ENCODE measurements at regions not wholly inside any gene's neighbourhood (a gene's known extent, or its start where the extent isn't known, plus 50 kb on each side); places are given as distances from the start of the nearest gene placed in this dataset.

DNA sequence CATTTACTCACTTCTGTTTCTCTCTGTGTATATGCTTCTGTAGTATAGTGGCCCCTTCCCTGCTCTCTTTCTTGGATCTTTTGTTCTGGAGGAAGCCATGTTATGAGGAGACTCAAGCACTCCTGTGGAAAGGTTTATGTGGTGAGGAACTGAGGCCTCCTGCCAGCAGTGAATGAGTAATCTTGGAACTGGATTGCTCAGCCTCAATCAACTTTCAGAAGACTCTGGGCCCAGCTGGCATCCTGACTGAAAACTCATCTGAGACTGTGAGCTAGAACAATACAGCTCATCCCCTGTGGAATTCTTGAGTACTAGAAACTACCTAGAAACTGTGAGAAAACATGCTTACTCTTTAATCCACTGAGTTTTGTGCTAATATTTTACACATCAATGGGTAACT lies 133.1 kb upstream of the ZKSCAN2 start:
- Histone ChIP-seq H3K27ac (no peak overlapping the region), H3K9ac (no peak overlapping the region), H3K36me3 (ENCODE audit: control insufficient read depth, insufficient read depth, low read length) (no peaks in the 10 kb centered on the region), H3K4me3 (ENCODE audit: low read depth, low read length) (no peak overlapping the region), H3K4me1 (no peaks in the 10 kb centered on the region), H3K4me2 (ENCODE audit: low read length) (no peak overlapping the region), H3K27me3 (ENCODE audit: control insufficient read depth, insufficient read depth, low read length) (no peaks in the 10 kb centered on the region), H3K79me2 (no peaks in the 10 kb centered on the region), H3K9me3 (ENCODE audit: control insufficient read depth, low read length) (no peaks in the 10 kb centered on the region), H2AFZ (no peak overlapping the region)
- TF ChIP-seq CTCF (IDR thresholded peaks at IDR 0.05): no peak

DNA sequence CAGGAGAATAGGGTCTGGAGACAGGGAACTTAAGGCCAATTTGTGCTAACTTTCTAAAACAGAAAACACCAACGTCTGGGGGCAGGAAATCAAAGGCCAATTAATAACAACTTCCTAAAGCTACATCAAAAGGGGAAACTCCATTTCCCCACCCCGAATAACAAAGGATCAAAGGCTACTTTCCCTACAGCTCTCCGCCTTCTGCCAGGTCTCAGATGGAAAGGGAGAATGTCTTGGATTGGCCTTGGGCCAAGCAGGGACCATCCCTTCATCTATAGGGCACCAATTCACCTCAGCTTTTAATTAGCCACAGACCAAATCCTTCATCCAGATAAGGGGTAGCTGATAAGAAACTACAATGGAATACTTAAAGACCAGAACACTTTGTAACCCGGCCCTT lies 116.9 kb upstream of the ZKSCAN2 start:
- no peaks in the 10 kb centered on the region for H3K79me2 ChIP-seq
- no peak overlapping the region for H3K9ac ChIP-seq
- H3K27ac ChIP-seq: no peak overlapping the region
- H3K4me3 ChIP-seq (ENCODE audit: low read depth, low read length): no peak overlapping the region
- no peaks in the 10 kb centered on the region for H3K4me1 ChIP-seq
- H3K36me3 ChIP-seq (ENCODE audit: control insufficient read depth, insufficient read depth, low read length): no peaks in the 10 kb centered on the region
- no peak overlapping the region for H3K4me2 ChIP-seq (ENCODE audit: low read length)
- no peaks in the 10 kb centered on the region for H3K27me3 ChIP-seq (ENCODE audit: control insufficient read depth, insufficient read depth, low read length)
- no peak for TF ChIP-seq CTCF (IDR thresholded peaks at IDR 0.05)
- H3K9me3 ChIP-seq (ENCODE audit: control insufficient read depth, low read length): no peaks in the 10 kb centered on the region
- H2AFZ ChIP-seq: no peak overlapping the region

DNA sequence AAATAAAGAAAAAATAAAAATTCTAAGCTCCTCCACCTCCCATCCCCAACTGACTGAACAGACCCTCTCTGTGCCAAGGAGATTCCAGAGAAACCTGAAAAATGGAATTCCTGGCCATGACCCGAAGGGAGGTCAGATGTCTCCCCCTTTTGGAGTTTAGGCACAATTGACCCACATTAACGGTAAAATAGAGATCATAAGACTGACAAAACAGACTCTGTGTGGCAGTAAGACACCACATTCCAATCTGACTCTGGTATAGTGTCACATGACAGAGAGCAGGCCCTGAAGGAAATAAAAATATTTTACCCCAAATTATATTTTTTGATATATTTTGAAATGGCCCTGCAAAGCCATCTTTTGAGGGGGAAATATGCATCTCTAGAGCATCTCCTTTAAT lies 115.1 kb upstream of the ZKSCAN2 start:
- Histone ChIP-seq H3K9ac (no peak overlapping the region), H3K27ac (no peak overlapping the region), H3K4me1 (no peaks in the 10 kb centered on the region), H2AFZ (no peak overlapping the region), H3K4me2 (ENCODE audit: low read length) (no peak overlapping the region), H3K9me3 (ENCODE audit: control insufficient read depth, low read length) (no peaks in the 10 kb centered on the region), H3K79me2 (no peaks in the 10 kb centered on the region), H3K27me3 (ENCODE audit: control insufficient read depth, insufficient read depth, low read length) (no peaks in the 10 kb centered on the region), H3K36me3 (ENCODE audit: control insufficient read depth, insufficient read depth, low read length) (no peaks in the 10 kb centered on the region), H3K4me3 (ENCODE audit: low read depth, low read length) (no peak overlapping the region)
- peak; percentile 14 for TF ChIP-seq CTCF (IDR thresholded peaks at IDR 0.05)

DNA sequence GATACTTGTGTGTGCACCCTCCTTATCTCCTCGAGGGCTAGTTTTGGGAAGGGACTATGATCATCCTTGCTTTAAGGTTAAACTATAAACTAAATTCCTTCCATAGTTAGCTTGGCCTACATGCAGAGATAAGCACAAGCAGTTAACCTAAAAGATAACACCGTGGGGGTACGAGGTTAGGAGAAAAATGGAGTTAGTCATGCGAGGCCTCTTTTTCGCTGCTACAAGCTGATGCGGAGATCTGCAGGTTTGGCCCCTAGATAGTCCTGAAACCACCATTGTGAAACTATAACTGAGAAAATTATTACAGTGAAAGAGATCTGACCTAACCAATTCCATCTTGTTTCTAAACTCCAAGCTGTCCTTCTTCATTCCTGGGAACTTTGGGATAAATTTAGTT lies 113.7 kb upstream of the ZKSCAN2 start:
- no peaks in the 10 kb centered on the region for H3K79me2 ChIP-seq
- no peaks in the 10 kb centered on the region for H3K36me3 ChIP-seq (ENCODE audit: control insufficient read depth, insufficient read depth, low read length)
- H3K27ac ChIP-seq: no peak overlapping the region
- no peak for TF ChIP-seq CTCF (IDR thresholded peaks at IDR 0.05)
- H3K4me2 ChIP-seq (ENCODE audit: low read length): no peak overlapping the region
- no peak overlapping the region for H3K9ac ChIP-seq
- H3K4me1 ChIP-seq: no peaks in the 10 kb centered on the region
- no peak overlapping the region for H3K4me3 ChIP-seq (ENCODE audit: low read depth, low read length)
- H3K27me3 ChIP-seq (ENCODE audit: control insufficient read depth, insufficient read depth, low read length): no peaks in the 10 kb centered on the region
- H3K9me3 ChIP-seq (ENCODE audit: control insufficient read depth, low read length): no peaks in the 10 kb centered on the region
- H2AFZ ChIP-seq: no peak overlapping the region

- H3K9ac ChIP-seq: no peak overlapping the region
- no peak overlapping the region for H2AFZ ChIP-seq
- no peak overlapping the region for H3K27ac ChIP-seq
- H3K9me3 ChIP-seq (ENCODE audit: control insufficient read depth, low read length): no peaks in the 10 kb centered on the region
- no peaks in the 10 kb centered on the region for H3K79me2 ChIP-seq
- H3K27me3 ChIP-seq (ENCODE audit: control insufficient read depth, insufficient read depth, low read length): no peaks in the 10 kb centered on the region
- no peak for TF ChIP-seq CTCF (IDR thresholded peaks at IDR 0.05)
- H3K4me2 ChIP-seq (ENCODE audit: low read length): no peak overlapping the region
- H3K4me1 ChIP-seq: no peaks in the 10 kb centered on the region
- H3K36me3 ChIP-seq (ENCODE audit: control insufficient read depth, insufficient read depth, low read length): no peaks in the 10 kb centered on the region
- H3K4me3 ChIP-seq (ENCODE audit: low read depth, low read length): no peak overlapping the region
Observed at GRCh38 chr16:25370541-25370940, 112.9 kb upstream of the ZKSCAN2 start.

Measured in parathyroid adenoma (tissue), 2 donors.